HG03521 (cell line): ENCODE measurements at regions not wholly inside any gene's neighbourhood (a gene's known extent, or its start where the extent isn't known, plus 50 kb on each side); places are given as distances from the start of the nearest gene placed in this dataset.

Experiments used
- ATAC-seq: cut with Tn5 transposase; IDR thresholded peaks from one replicate; pipeline ENCODE4 v1.9.1; 2021; ENCODE audit warnings: mild to moderate bottlenecking, moderate library complexity; ENCODE audit not compliant: unreplicated experiment

- ATAC-seq: no peak
Observed at GRCh38 chr6:146886587-146887446, 288.0 kb downstream of the ADGB start.

- no peak for ATAC-seq
Observed at GRCh38 chr6:146887447-146888077, 288.8 kb downstream of the ADGB start.

GRCh38 chr6:146889303-146889702, 290.5 kb downstream of the ADGB start:
- no peak for ATAC-seq

GRCh38 chr6:146890172-146890571, 291.4 kb downstream of the ADGB start:
- ATAC-seq: no peak

- ATAC-seq: no peak
Observed at GRCh38 chr6:146890644-146891434, 292.1 kb downstream of the ADGB start.

GRCh38 chr6:146891615-146892265, 293.0 kb downstream of the ADGB start:
- no peak for ATAC-seq

GRCh38 chr6:146892283-146892612, 293.5 kb downstream of the ADGB start:
- ATAC-seq: no peak

- ATAC-seq: no peak
Observed at GRCh38 chr6:146892613-146893401, 294.0 kb downstream of the ADGB start.

GRCh38 chr6:146893690-146894089, 294.9 kb downstream of the ADGB start:
- no peak for ATAC-seq

GRCh38 chr6:146894624-146895023, 295.9 kb downstream of the ADGB start:
- no peak for ATAC-seq

- ATAC-seq: no peak
Observed at GRCh38 chr6:146895101-146895771, 296.5 kb downstream of the ADGB start.

GRCh38 chr6:146895772-146896061, 296.9 kb downstream of the ADGB start:
- no peak for ATAC-seq

GRCh38 chr6:146896062-146896813, 297.5 kb downstream of the ADGB start:
- ATAC-seq: no peak

GRCh38 chr6:146896960-146897701, 298.4 kb downstream of the ADGB start:
- ATAC-seq: no peak

- ATAC-seq: no peak
Observed at GRCh38 chr6:146898069-146898887, 299.5 kb downstream of the ADGB start.

GRCh38 chr6:146898888-146899227, 300.1 kb downstream of the ADGB start:
- no peak for ATAC-seq

GRCh38 chr6:146901940-146902816, 302.0 kb upstream of the STXBP5 start:
- ATAC-seq: no peak
